Panc1 (cell line): ENCODE measurements at regions not wholly inside any gene's neighbourhood (a gene's known extent, or its start where the extent isn't known, plus 50 kb on each side); places are given as distances from the start of the nearest gene placed in this dataset.
A peak's percentile ranks its signal among the peaks of the same experiment; 100 is the strongest.

Source experiments
- ATAC-seq: fragments of 200-7000 bp; cut with Tn5 transposase; 2 replicates; pipeline ENCODE4 v1.9.1; 2020; ENCODE audit warnings: mild to moderate bottlenecking, moderate library complexity
- BruUV-seq: library from RNA; stranded (reverse); fragments of 400-500 nt; replicated peaks from 2 replicates; lab custom pipeline; 2021; lab: Mats Ljungman, UMichigan
- CTCF ChIA-PET: fragments of 300-600 bp; sonication (Branson Sonifier 250); formaldehyde crosslinking; loops from one replicate; lab custom pipeline; 2022; ENCODE audit warnings: antibody characterized with exemption; lab: Charles Lee
- POLR2A ChIA-PET: fragments of 300-600 bp; sonication (Branson Sonifier 250); formaldehyde crosslinking; loops from one replicate; lab custom pipeline; 2022; ENCODE audit warnings: antibody characterized with exemption; lab: Charles Lee
- DNase-seq: peaks from one replicate; pipeline ENCODE4 v3.0.0-alpha.2; 2010; ENCODE audit warnings: low read depth, low spot score
- H3K27ac ChIP-seq: 2 replicates; pipeline ENCODE4 v1.5.1; 2011; ENCODE audit warnings: mild to moderate bottlenecking, low read length, inconsistent platforms
- H3K27me3 ChIP-seq: fragments of 200-500 bp; sonication (Bioruptor generic); 2 replicates; pipeline ENCODE4 v1.6.0; 2014; ENCODE audit warnings: low read length, inconsistent platforms; ENCODE audit not compliant: control insufficient read depth, insufficient read depth
- H3K36me3 ChIP-seq: fragments of 200-500 bp; sonication (Bioruptor generic); 2 replicates; pipeline ENCODE4 v1.5.1; 2014; ENCODE audit warnings: inconsistent platforms, mild to moderate bottlenecking, low read length, moderate library complexity; ENCODE audit not compliant: control insufficient read depth, insufficient read depth
- H3K4me1 ChIP-seq: 2 replicates; pipeline ENCODE4 v1.5.1; 2011; ENCODE audit warnings: inconsistent platforms, mild to moderate bottlenecking, low read length, moderate library complexity; ENCODE audit not compliant: control insufficient read depth, insufficient read depth
- H3K4me3 ChIP-seq, 2 experiments: 2 replicates each; pipeline ENCODE4 v1.5.1; 2011 to 2012; ENCODE audit warnings: low read depth in 2 of 2, low read length in 2 of 2, mild to moderate bottlenecking in 2 of 2, inconsistent platforms in 1 of 2, moderate library complexity in 1 of 2
- H3K9me3 ChIP-seq: fragments of 200-500 bp; sonication (Bioruptor generic); 2 replicates; pipeline ENCODE4 v1.5.1; 2014; ENCODE audit warnings: low read depth, mild to moderate bottlenecking, inconsistent platforms, low read length, moderate library complexity; ENCODE audit not compliant: control insufficient read depth, insufficient read depth
- POLR2AphosphoS5 ChIP-seq: IDR thresholded peaks from 2 replicates; pipeline ENCODE4 v1.6.1; 2012; ENCODE audit warnings: mild to moderate bottlenecking, low read depth, low read length, moderate library complexity
- SIN3A ChIP-seq: IDR thresholded peaks from 2 replicates; pipeline ENCODE4 v1.6.1; 2012; ENCODE audit warnings: low read depth, mild to moderate bottlenecking, low read length, moderate library complexity, borderline replicate concordance; ENCODE audit not compliant: insufficient read depth
- TCF7L2 ChIP-seq: IDR thresholded peaks from 2 replicates; pipeline ENCODE4 v1.6.1; 2011; ENCODE audit warnings: mild to moderate bottlenecking, low read depth, low read length, inconsistent platforms
- in situ Hi-C: cut with HindIII; loops from 2 replicates; pipeline ENCODE4 v1.10.0; 2016; ENCODE audit warnings: low sequenced_read_pairs, low pct_unique_long_range_greater_than_20kb
- intact Hi-C: fragments of 100-400 bp; cut with micrococcal nuclease; formaldehyde crosslinking; loops from one replicate; pipeline ENCODE4 v1.10.0; 2022; ENCODE audit not compliant: unreplicated experiment
- TF ChIP-seq, protein P1 (sequence below): fragments of 450-650 bp; IDR thresholded peaks from 2 replicates; pipeline ENCODE4 v1.5.1; 2017; ENCODE audit warnings: mild to moderate bottlenecking
- TF ChIP-seq, protein P2 (sequence below), 2 experiments: IDR thresholded peaks; 2 replicates each; pipeline ENCODE4 v1.6.1; 2011 to 2012; ENCODE audit warnings: low read depth in 2 of 2, control low read depth in 1 of 2, low read length in 1 of 2, mild to moderate bottlenecking in 1 of 2, moderate library complexity in 1 of 2; ENCODE audit not compliant: insufficient read depth in 1 of 2

DNA sequence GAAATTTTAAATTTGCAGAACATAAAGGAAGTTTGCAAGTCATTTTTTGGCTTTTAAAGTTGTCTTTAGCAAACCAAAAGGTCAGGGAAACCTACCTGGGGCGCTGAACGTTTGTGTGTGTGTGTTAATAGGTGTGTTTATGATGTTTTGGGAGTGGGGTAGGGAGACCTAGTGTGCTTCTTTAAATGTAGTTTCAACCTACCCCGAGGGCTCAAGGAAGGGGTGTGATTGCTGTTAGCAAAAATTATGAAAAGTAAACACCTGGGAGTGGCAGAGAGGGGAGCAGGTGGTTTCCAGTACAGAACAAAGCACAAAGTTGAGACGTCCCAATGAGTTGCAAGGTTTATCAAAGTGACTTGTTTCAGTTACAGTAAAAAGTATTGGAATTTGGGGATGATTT, 58.7 kb upstream of the WDR26 start:
- DNase-seq, result no peak
- H3K27ac ChIP-seq, result no peak overlapping the region; the same call in 1 of the 2 replicates
- peaks cover 9% of the 10 kb centered on the region; the same call in 1 of the 2 replicates for H3K9me3 ChIP-seq
- H3K36me3 ChIP-seq, result no peaks in the 10 kb centered on the region
- H3K27me3 ChIP-seq, result no peaks in the 10 kb centered on the region
- POLR2A ChIA-PET, result no interaction called here
- peaks cover 17% of the 10 kb centered on the region for H3K4me1 ChIP-seq
- no peak overlapping the region for H3K4me3 ChIP-seq
- TF ChIP-seq POLR2AphosphoS5, result no peak
- no peak for TF ChIP-seq SIN3A
- no peak for TF ChIP-seq TCF7L2
- TF ChIP-seq, protein P1, sequence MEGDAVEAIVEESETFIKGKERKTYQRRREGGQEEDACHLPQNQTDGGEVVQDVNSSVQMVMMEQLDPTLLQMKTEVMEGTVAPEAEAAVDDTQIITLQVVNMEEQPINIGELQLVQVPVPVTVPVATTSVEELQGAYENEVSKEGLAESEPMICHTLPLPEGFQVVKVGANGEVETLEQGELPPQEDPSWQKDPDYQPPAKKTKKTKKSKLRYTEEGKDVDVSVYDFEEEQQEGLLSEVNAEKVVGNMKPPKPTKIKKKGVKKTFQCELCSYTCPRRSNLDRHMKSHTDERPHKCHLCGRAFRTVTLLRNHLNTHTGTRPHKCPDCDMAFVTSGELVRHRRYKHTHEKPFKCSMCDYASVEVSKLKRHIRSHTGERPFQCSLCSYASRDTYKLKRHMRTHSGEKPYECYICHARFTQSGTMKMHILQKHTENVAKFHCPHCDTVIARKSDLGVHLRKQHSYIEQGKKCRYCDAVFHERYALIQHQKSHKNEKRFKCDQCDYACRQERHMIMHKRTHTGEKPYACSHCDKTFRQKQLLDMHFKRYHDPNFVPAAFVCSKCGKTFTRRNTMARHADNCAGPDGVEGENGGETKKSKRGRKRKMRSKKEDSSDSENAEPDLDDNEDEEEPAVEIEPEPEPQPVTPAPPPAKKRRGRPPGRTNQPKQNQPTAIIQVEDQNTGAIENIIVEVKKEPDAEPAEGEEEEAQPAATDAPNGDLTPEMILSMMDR, result no peak
- TF ChIP-seq, protein P2, sequence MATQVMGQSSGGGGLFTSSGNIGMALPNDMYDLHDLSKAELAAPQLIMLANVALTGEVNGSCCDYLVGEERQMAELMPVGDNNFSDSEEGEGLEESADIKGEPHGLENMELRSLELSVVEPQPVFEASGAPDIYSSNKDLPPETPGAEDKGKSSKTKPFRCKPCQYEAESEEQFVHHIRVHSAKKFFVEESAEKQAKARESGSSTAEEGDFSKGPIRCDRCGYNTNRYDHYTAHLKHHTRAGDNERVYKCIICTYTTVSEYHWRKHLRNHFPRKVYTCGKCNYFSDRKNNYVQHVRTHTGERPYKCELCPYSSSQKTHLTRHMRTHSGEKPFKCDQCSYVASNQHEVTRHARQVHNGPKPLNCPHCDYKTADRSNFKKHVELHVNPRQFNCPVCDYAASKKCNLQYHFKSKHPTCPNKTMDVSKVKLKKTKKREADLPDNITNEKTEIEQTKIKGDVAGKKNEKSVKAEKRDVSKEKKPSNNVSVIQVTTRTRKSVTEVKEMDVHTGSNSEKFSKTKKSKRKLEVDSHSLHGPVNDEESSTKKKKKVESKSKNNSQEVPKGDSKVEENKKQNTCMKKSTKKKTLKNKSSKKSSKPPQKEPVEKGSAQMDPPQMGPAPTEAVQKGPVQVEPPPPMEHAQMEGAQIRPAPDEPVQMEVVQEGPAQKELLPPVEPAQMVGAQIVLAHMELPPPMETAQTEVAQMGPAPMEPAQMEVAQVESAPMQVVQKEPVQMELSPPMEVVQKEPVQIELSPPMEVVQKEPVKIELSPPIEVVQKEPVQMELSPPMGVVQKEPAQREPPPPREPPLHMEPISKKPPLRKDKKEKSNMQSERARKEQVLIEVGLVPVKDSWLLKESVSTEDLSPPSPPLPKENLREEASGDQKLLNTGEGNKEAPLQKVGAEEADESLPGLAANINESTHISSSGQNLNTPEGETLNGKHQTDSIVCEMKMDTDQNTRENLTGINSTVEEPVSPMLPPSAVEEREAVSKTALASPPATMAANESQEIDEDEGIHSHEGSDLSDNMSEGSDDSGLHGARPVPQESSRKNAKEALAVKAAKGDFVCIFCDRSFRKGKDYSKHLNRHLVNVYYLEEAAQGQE (IDR thresholded peaks at IDR 0.05; ENCODE audit: insufficient read depth in 1 of 2, low read depth in 2 of 2, low read length in 1 of 2), result no peak
- no TSS peak for BruUV-seq
- no peak for ATAC-seq
- CTCF ChIA-PET, result no interaction called here
- intact Hi-C loops (no loop called here), in situ Hi-C loops (no loop called here)

DNA sequence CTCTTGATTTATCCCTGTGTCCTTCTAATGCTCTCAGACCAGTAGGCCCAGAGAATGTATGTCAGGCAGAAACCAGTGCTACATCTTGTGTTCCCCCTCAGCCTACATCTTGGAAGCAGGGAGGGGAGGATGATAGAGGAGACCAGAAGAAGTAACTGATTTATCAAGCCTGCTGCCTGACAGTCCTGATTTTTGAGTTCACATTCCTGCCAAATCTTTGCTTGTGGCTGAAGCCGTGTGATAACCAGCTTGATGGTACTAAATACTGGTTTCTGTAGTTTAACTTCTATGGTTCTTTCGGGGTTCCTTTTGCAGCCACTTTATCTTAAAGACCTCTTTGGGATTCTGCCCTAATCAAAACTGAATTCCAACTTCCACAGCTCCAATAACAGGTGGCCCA, 59.7 kb upstream of the WDR26 start:
- Histone ChIP-seq H3K27me3 (no peaks in the 10 kb centered on the region), H3K4me3 (no peak overlapping the region), H3K9me3 (peaks cover 9% of the 10 kb centered on the region; the same call in 1 of the 2 replicates), H3K27ac (0 out of 2 replicates have a peak overlapping the region, but pooled peaks have one; percentile 13), H3K36me3 (no peaks in the 10 kb centered on the region), H3K4me1 (peaks cover 25% of the 10 kb centered on the region)
- in situ Hi-C loops (no loop called here), intact Hi-C loops (no loop called here)
- TF ChIP-seq TCF7L2 (no peak), POLR2AphosphoS5 (no peak), SIN3A (no peak)
- TF ChIP-seq, protein P2 (IDR thresholded peaks at IDR 0.05; ENCODE audit: insufficient read depth in 1 of 2, low read depth in 2 of 2, low read length in 1 of 2), result no peak
- TF ChIP-seq, protein P1, result no peak
- ChIA-PET CTCF (no interaction called here), POLR2A (no interaction called here)
- no TSS peak for BruUV-seq
- DNase-seq, result no peak
- no peak for ATAC-seq
